Uterus (tissue), 2 donors: ENCODE measurements at regions not wholly inside any gene's neighbourhood (a gene's known extent, or its start where the extent isn't known, plus 50 kb on each side); places are given as distances from the start of the nearest gene placed in this dataset.

Source experiments
- POLR2A ChIP-seq, 2 donors: fragments of 450-650 bp; IDR thresholded peaks; one replicate each; pipeline ENCODE4 v1.6.1; 2016; ENCODE audit warnings: antibody characterized with exemption in 2 of 2, mild to moderate bottlenecking in 1 of 2, moderate library complexity in 1 of 2
- TF ChIP-seq, protein P1 (sequence below), 4 experiments: fragments of 200-600 bp in 2 of 4; fragments of 450-650 bp in 2 of 4; sonication (generic) in 2 of 4; IDR thresholded peaks; one replicate each; pipeline ENCODE4 v1.5.1; 2016 to 2019; ENCODE audit warnings: antibody characterized with exemption in 4 of 4, mild to moderate bottlenecking in 2 of 4, moderate library complexity in 1 of 4

DNA sequence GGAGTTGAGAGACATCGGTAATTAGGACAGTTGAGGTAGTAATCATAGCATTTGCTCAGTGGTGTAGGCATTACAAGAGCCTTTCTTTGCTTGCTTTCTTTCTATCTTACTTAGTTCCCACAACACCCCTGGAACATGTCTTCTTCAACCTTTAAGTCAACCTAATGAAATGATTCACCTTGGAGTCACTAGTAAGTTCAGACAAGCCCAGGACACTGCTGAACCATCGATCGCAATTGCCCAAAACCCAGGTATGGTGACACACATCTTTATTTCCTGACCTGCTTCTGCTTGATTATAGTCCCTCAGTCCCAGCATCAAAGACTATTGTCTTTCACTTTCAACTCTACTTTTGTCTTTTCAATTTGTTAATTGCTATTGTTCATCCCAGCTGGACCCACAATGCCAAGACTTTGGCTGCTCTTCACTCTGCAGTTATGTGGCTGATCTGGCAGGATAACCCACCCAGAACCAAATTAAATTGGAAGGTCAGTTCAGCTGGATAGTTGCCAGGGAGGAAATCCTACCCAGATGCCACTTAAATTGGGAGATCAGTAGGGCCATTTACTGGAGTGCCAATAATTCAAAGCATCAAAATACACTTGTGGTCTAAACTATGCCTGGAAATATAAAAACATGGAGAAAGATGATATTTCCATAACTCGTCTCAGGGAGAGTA is 272.9 kb downstream of the RWDD3 start:
- TF ChIP-seq, protein P1, sequence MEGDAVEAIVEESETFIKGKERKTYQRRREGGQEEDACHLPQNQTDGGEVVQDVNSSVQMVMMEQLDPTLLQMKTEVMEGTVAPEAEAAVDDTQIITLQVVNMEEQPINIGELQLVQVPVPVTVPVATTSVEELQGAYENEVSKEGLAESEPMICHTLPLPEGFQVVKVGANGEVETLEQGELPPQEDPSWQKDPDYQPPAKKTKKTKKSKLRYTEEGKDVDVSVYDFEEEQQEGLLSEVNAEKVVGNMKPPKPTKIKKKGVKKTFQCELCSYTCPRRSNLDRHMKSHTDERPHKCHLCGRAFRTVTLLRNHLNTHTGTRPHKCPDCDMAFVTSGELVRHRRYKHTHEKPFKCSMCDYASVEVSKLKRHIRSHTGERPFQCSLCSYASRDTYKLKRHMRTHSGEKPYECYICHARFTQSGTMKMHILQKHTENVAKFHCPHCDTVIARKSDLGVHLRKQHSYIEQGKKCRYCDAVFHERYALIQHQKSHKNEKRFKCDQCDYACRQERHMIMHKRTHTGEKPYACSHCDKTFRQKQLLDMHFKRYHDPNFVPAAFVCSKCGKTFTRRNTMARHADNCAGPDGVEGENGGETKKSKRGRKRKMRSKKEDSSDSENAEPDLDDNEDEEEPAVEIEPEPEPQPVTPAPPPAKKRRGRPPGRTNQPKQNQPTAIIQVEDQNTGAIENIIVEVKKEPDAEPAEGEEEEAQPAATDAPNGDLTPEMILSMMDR (IDR thresholded peaks at IDR 0.05), result no peak
- no peak for TF ChIP-seq POLR2A (IDR thresholded peaks at IDR 0.05)
